Gastrocnemius medialis (tissue), 4 donors: ENCODE measurements at regions not wholly inside any gene's neighbourhood (a gene's known extent, or its start where the extent isn't known, plus 50 kb on each side); places are given as distances from the start of the nearest gene placed in this dataset.
"Not testable (repeated sequence)": the region's sequence is repeated elsewhere in the genome, so short reads cannot be mapped to it uniquely, and the experiment has no call there.

Experiments
- ATAC-seq, 2 donors: fragments of 150-250 bp; one replicate each; pipeline ENCODE4 v1.9.1; 2016
- DNase-seq, 2 donors: peaks; one replicate each; pipeline ENCODE4 v3.0.0-alpha.2; 2019
- H3K27ac ChIP-seq, 4 donors: fragments of 200-600 bp; sonication (generic); 1 replicate in 1 of 4; 2 replicates in 3 of 4; pipeline ENCODE4 v1.5.1; 2016 to 2018; ENCODE audit warnings: mild to moderate bottlenecking in 2 of 4, moderate library complexity in 1 of 4
- H3K27me3 ChIP-seq, 3 donors: fragments of 200-600 bp; sonication (generic) in 2 of 3; 1 replicate in 1 of 3; 2 replicates in 2 of 3; pipeline versions ENCODE4 v1.5.1 to v1.6.0; 2016 to 2019; ENCODE audit warnings: mild to moderate bottlenecking in 1 of 3, moderate library complexity in 1 of 3
- H3K36me3 ChIP-seq, 2 donors: fragments of 200-600 bp; sonication (generic) in 1 of 2; one replicate each; pipeline ENCODE4 v1.5.1; 2017 to 2018
- H3K4me1 ChIP-seq, 2 donors: fragments of 200-600 bp; sonication (generic) in 1 of 2; one replicate each; pipeline ENCODE4 v1.5.1; 2016 to 2017; ENCODE audit warnings: mild to moderate bottlenecking in 2 of 2
- H3K4me3 ChIP-seq, 4 donors: fragments of 200-600 bp; sonication (generic) in 3 of 4; 1 replicate in 1 of 4; 2 replicates in 3 of 4; pipeline ENCODE4 v1.5.1; 2016 to 2019; ENCODE audit warnings: mild to moderate bottlenecking in 2 of 4
- H3K9me3 ChIP-seq, 3 donors: fragments of 200-600 bp; sonication (generic) in 2 of 3; 1 replicate in 1 of 3; 2 replicates in 2 of 3; pipeline ENCODE4 v1.5.1; 2016 to 2019
- CTCF ChIP-seq, 5 experiments: fragments of 450-650 bp in 3 of 5; fragments of 200-600 bp in 2 of 5; sonication (generic) in 2 of 5; IDR thresholded peaks in 4 of 5; conservative IDR thresholded peaks in 1 of 5; 1 replicate in 4 of 5; 2 replicates in 1 of 5; pipeline ENCODE4 v1.5.1; 2016 to 2019; ENCODE audit warnings: antibody characterized with exemption in 5 of 5, mild to moderate bottlenecking in 3 of 5, moderate library complexity in 3 of 5
- POLR2A ChIP-seq, 2 donors: fragments of 450-650 bp; IDR thresholded peaks; one replicate each; pipeline ENCODE4 v1.6.1; 2017; ENCODE audit warnings: antibody characterized with exemption in 2 of 2, mild to moderate bottlenecking in 2 of 2, moderate library complexity in 2 of 2
- in situ Hi-C, 4 donors: fragments of 200-750 bp; cut with MboI; loops; one replicate each; pipeline versions ENCODE4 v1.15.0 to v1.8.0; 2017; ENCODE audit warnings: low sequenced_read_pairs in 4 of 4
- intact Hi-C: fragments of 100-400 bp; cut with DNase I; formaldehyde crosslinking; loops from one replicate; pipeline ENCODE4 v1.15.1; 2023; ENCODE audit warnings: low total_unique reads

- in situ Hi-C loops (no loop called here), intact Hi-C loops (no loop called here)
- DNase-seq = no peak
- H3K27me3 ChIP-seq = no peaks in the 10 kb centered on the region
- no peaks in the 10 kb centered on the region for H3K36me3 ChIP-seq
- H3K4me3 ChIP-seq = no peak overlapping the region
- H3K27ac ChIP-seq = no peak overlapping the region
- no peaks in the 10 kb centered on the region for H3K9me3 ChIP-seq
- TF ChIP-seq CTCF (IDR thresholded peaks at IDR 0.05 in 4 of 5, conservative IDR thresholded peaks at IDR 0.05 in 1 of 5) (no peak), POLR2A (IDR thresholded peaks at IDR 0.05) (no peak)
- no peaks in the 10 kb centered on the region for H3K4me1 ChIP-seq
- no peak for ATAC-seq
Measured at GRCh38 chr6:97347111-97347510, 64.1 kb upstream of the MMS22L start.

GRCh38 chr6:97361286-97361685, 78.3 kb upstream of the MMS22L start:
- H3K27ac ChIP-seq = no peak overlapping the region
- ATAC-seq (no peak), DNase-seq (no peak)
- in situ Hi-C loops (no loop called here), intact Hi-C loops (no loop called here)
- H3K9me3 ChIP-seq = no peaks in the 10 kb centered on the region
- H3K4me3 ChIP-seq = no peak overlapping the region
- no peaks in the 10 kb centered on the region for H3K36me3 ChIP-seq
- TF ChIP-seq CTCF (IDR thresholded peaks at IDR 0.05 in 4 of 5, conservative IDR thresholded peaks at IDR 0.05 in 1 of 5) (no peak), POLR2A (IDR thresholded peaks at IDR 0.05) (no peak)
- H3K27me3 ChIP-seq = no peaks in the 10 kb centered on the region
- no peaks in the 10 kb centered on the region for H3K4me1 ChIP-seq

GRCh38 chr6:97364327-97364726, 81.3 kb upstream of the MMS22L start:
- TF ChIP-seq POLR2A (IDR thresholded peaks at IDR 0.05) (no peak), CTCF (IDR thresholded peaks at IDR 0.05 in 4 of 5, conservative IDR thresholded peaks at IDR 0.05 in 1 of 5) (no peak)
- no peaks in the 10 kb centered on the region for H3K4me1 ChIP-seq
- no peaks in the 10 kb centered on the region for H3K36me3 ChIP-seq
- no peak overlapping the region for H3K27ac ChIP-seq
- intact Hi-C loops (no loop called here), in situ Hi-C loops (no loop called here)
- DNase-seq = no peak
- no peaks in the 10 kb centered on the region for H3K27me3 ChIP-seq
- no peak for ATAC-seq
- H3K4me3 ChIP-seq = no peak overlapping the region
- no peaks in the 10 kb centered on the region for H3K9me3 ChIP-seq

GRCh38 chr6:97382071-97382470, 99.1 kb upstream of the MMS22L start:
- intact Hi-C loops, H3K36me3 ChIP-seq, H3K27ac ChIP-seq, H3K27me3 ChIP-seq, DNase-seq, ATAC-seq, H3K4me1 ChIP-seq, H3K4me3 ChIP-seq, H3K9me3 ChIP-seq: not testable (repeated sequence)
- in situ Hi-C loops = loop anchor here in 1 of 4 donors (25.0 kb wide), 2 partner anchors 320 to 470 kb away; partner anchors contain the start of gene KLHL32

GRCh38 chr6:97392735-97393134, 109.7 kb upstream of the MMS22L start:
- Histone ChIP-seq H3K4me3 (no peak overlapping the region), H3K4me1 (no peaks in the 10 kb centered on the region), H3K27me3 (no peaks in the 10 kb centered on the region), H3K36me3 (no peaks in the 10 kb centered on the region), H3K27ac (no peak overlapping the region), H3K9me3 (no peaks in the 10 kb centered on the region)
- TF ChIP-seq POLR2A (IDR thresholded peaks at IDR 0.05) (no peak), CTCF (IDR thresholded peaks at IDR 0.05 in 4 of 5, conservative IDR thresholded peaks at IDR 0.05 in 1 of 5) (no peak)
- ATAC-seq = no peak
- in situ Hi-C loops = loop anchor here (5.0 to 25.0 kb wide), 5 partner anchors 205 to 480 kb away; partner anchors contain the start of gene KLHL32 (in 1 of the 4)
- DNase-seq = no peak
- intact Hi-C loops = loop anchor here (10.0 kb wide), 1 partner anchor 318 kb away; no protein-coding TSS in a partner anchor
